Osteoblast (primary cell): ENCODE measurements at regions not wholly inside any gene's neighbourhood (a gene's known extent, or its start where the extent isn't known, plus 50 kb on each side); places are given as distances from the start of the nearest gene placed in this dataset.

Source experiments
- DNase-seq: peaks from one replicate; pipeline ENCODE4 v3.0.0; 2011; ENCODE audit warnings: low spot score, mixed read lengths; ENCODE audit not compliant: insufficient read length; ENCODE audit errors: missing footprints
- H2AFZ ChIP-seq: 2 replicates; pipeline ENCODE4 v1.6.0; 2011; ENCODE audit warnings: mild to moderate bottlenecking, low read length
- H3K27ac ChIP-seq: 2 replicates; pipeline ENCODE4 v1.5.1; 2011; ENCODE audit warnings: mild to moderate bottlenecking, low read depth, low read length, moderate library complexity
- H3K27me3 ChIP-seq: 2 replicates; pipeline ENCODE4 v1.6.0; 2012; ENCODE audit warnings: mild to moderate bottlenecking, control low read depth, inconsistent platforms, low read length, moderate library complexity; ENCODE audit not compliant: insufficient read depth
- H3K36me3 ChIP-seq: 2 replicates; pipeline ENCODE4 v1.5.1; 2011; ENCODE audit warnings: mild to moderate bottlenecking, low read length, control low read depth, moderate library complexity; ENCODE audit not compliant: insufficient read depth
- H3K4me1 ChIP-seq: 2 replicates; pipeline ENCODE4 v1.5.1; 2011; ENCODE audit warnings: mild to moderate bottlenecking, low read length, control low read depth, moderate library complexity; ENCODE audit not compliant: insufficient read depth
- H3K4me2 ChIP-seq: 2 replicates; pipeline ENCODE4 v1.6.0; 2011; ENCODE audit warnings: mild to moderate bottlenecking, low read length; ENCODE audit not compliant: insufficient read depth
- H3K4me3 ChIP-seq: fragments of 200-600 bp; sonication (generic); 3 replicates; pipeline ENCODE4 v1.5.1; 2012; ENCODE audit warnings: mild to moderate bottlenecking, low read length, inconsistent platforms; ENCODE audit not compliant: insufficient read depth
- H3K79me2 ChIP-seq: 2 replicates; pipeline ENCODE4 v1.6.0; 2012; ENCODE audit warnings: mild to moderate bottlenecking, low read length, control low read depth, inconsistent platforms; ENCODE audit not compliant: insufficient read depth
- H3K9me3 ChIP-seq: 2 replicates; pipeline ENCODE4 v1.5.1; 2011; ENCODE audit warnings: low read depth, low read length, control low read depth
- H4K20me1 ChIP-seq: 2 replicates; pipeline ENCODE4 v1.6.0; 2012; ENCODE audit warnings: mild to moderate bottlenecking, low read length, control low read depth; ENCODE audit not compliant: insufficient read depth
- TF ChIP-seq, protein P1 (sequence below): IDR thresholded peaks from 2 replicates; pipeline ENCODE4 v1.5.1; 2011; ENCODE audit warnings: mild to moderate bottlenecking, low read depth, low read length, moderate library complexity; ENCODE audit errors: extremely low read depth

DNA sequence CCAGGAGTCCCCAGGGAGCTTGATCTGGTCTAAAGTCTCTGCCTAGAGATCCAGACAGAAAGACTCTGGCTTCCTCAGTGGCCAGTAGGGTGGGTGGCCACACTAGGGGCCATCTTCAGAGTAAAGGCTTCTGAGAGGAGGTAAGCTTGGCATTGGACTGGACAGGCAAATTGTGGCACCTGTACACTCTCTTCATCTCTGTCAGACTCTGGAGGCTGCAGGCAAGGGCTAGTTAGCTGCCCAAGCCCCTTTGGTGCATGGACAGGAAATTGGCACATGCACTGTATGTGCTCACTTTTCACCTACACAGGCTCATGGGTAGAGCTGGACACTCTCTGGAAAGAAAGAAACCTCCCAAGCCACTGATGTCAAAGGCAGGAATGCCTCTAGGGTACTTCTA is 142.8 kb downstream of the PJA1 start:
- Histone ChIP-seq H3K79me2 (no peaks in the 10 kb centered on the region), H4K20me1 (no peaks in the 10 kb centered on the region), H3K4me3 (no peak overlapping the region), H2AFZ (no peak overlapping the region), H3K36me3 (no peaks in the 10 kb centered on the region), H3K27ac (no peak overlapping the region), H3K4me2 (no peak overlapping the region), H3K9me3 (no peaks in the 10 kb centered on the region), H3K4me1 (peaks cover 3% of the 10 kb centered on the region), H3K27me3 (peaks cover 5% of the 10 kb centered on the region)
- TF ChIP-seq, protein P1, sequence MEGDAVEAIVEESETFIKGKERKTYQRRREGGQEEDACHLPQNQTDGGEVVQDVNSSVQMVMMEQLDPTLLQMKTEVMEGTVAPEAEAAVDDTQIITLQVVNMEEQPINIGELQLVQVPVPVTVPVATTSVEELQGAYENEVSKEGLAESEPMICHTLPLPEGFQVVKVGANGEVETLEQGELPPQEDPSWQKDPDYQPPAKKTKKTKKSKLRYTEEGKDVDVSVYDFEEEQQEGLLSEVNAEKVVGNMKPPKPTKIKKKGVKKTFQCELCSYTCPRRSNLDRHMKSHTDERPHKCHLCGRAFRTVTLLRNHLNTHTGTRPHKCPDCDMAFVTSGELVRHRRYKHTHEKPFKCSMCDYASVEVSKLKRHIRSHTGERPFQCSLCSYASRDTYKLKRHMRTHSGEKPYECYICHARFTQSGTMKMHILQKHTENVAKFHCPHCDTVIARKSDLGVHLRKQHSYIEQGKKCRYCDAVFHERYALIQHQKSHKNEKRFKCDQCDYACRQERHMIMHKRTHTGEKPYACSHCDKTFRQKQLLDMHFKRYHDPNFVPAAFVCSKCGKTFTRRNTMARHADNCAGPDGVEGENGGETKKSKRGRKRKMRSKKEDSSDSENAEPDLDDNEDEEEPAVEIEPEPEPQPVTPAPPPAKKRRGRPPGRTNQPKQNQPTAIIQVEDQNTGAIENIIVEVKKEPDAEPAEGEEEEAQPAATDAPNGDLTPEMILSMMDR, result no peak
- peak; percentile 38 for DNase-seq

DNA sequence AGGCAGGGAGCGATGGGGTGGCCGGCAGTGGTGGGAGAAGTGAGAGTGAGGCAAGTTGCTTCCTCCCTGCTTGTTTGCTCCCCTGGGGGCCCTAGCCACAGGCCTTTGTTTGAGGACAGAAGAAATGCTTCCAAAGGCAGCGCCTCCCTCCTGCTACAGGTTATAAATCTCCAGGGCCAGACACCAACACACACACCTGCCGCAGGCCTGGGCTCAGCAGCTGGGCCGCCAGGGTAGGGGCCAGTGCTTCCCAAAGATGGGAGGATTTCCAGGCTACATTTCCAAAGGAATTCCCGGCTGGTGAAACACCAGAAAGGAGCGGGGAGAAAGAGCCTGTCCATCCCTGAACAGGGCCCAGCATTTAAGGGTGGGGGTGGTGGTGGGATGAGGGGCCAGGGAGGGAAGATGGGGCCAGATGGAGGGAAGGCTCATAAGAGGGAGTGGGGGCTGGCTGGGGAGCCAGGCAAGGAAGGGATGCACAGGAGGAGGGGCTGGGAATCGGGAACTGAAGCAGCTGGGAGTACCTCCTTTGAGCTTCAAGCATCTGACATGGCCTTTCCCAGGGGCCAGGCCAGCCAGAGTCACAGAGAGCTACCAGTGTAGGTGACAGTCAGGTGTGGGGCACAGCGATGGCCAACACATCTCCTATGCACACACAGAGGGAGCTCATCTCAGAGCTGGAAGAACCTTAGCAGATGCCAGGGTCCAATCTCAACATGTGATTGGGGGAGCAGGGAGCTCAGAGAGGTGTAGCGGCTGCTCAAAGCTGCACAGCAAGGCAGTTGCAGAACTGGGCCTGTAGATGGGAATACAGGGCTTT is 143.9 kb downstream of the PJA1 start:
- Histone ChIP-seq H3K9me3 (no peaks in the 10 kb centered on the region), H3K27ac (no peak overlapping the region), H4K20me1 (no peaks in the 10 kb centered on the region), H3K36me3 (no peaks in the 10 kb centered on the region), H2AFZ (no peak overlapping the region), H3K4me1 (peaks cover 3% of the 10 kb centered on the region), H3K4me3 (no peak overlapping the region), H3K4me2 (no peak overlapping the region), H3K27me3 (peaks cover 5% of the 10 kb centered on the region), H3K79me2 (no peaks in the 10 kb centered on the region)
- TF ChIP-seq, protein P1, result no peak
- DNase-seq, result peak; percentile 41

DNA sequence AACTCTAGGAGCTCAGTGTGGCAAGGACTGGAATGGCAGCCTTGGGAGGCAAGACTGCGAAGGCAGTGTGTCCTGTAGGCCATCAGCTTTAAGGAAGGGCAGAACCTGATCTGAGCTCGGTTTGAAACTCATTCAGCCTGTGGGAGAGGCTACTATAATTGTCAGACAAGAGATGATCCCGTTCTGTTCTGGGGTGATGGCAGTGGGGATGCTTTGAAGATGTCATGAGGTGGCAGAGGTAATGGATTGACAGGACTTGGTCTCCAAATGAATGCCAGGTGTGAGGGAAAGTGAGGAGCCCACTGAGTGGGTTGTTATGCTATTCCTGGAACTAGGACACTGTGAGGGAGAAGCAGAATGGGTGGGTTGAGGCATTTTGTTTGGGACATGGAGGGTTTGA is 144.9 kb downstream of the PJA1 start:
- H3K79me2 ChIP-seq, result no peaks in the 10 kb centered on the region
- no peak overlapping the region for H3K4me2 ChIP-seq
- TF ChIP-seq, protein P1, result no peak
- H3K4me1 ChIP-seq, result no peaks in the 10 kb centered on the region
- H3K4me3 ChIP-seq, result no peak overlapping the region
- peaks cover 5% of the 10 kb centered on the region for H3K27me3 ChIP-seq
- no peak overlapping the region for H2AFZ ChIP-seq
- no peak overlapping the region for H3K27ac ChIP-seq
- DNase-seq, result peak; percentile 78
- no peaks in the 10 kb centered on the region for H3K9me3 ChIP-seq
- no peaks in the 10 kb centered on the region for H4K20me1 ChIP-seq
- no peaks in the 10 kb centered on the region for H3K36me3 ChIP-seq

DNA sequence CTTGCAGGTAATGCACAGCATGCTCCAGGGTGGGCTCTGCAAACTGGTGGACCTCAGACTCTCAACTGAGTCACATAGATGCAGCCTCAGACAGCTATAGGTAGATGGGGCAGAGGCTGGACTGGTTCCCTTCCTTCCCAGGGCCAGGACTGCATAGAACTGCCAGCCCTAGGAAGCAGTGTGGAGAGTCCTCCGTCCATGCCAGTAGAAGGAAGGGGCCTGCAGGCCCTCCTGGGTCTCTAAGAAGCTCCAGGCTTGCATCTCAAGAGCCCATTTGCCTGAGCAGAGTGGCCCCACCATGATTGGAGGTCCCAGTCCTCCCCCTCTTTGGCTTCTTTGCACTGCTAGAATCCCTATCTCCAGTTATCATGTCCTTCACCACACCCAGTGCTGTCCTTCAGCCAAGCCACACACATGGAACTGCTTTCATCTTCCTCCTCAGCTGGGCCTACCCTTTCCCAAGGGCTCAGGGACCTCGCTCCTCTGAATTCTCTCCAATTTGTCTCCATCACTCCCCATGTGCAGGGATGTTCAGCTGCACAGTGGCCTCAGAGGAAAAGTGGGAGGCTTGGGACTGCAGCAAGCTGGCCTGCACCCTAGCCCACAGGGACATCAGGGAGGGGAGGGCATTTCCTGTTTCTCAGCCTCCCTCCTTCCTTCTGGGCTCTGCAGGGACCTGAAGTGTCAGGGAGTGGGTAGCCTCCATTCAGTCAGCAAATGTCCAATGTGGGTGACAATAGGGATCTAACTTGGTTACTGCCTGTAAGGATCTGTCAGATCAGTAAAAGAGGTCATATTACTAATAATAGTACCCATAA is 146.0 kb downstream of the PJA1 start:
- TF ChIP-seq, protein P1, result no peak
- no peaks in the 10 kb centered on the region for H4K20me1 ChIP-seq
- no peak overlapping the region for H3K4me2 ChIP-seq
- H3K4me1 ChIP-seq, result peaks cover 4% of the 10 kb centered on the region
- H3K4me3 ChIP-seq, result no peak overlapping the region
- DNase-seq, result peak; percentile 72
- no peak overlapping the region for H2AFZ ChIP-seq
- H3K27ac ChIP-seq, result no peak overlapping the region
- H3K9me3 ChIP-seq, result no peaks in the 10 kb centered on the region
- peaks cover 5% of the 10 kb centered on the region for H3K27me3 ChIP-seq
- H3K36me3 ChIP-seq, result no peaks in the 10 kb centered on the region
- no peaks in the 10 kb centered on the region for H3K79me2 ChIP-seq
